CD4-positive, CD25-positive, alpha-beta regulatory T cell (primary cell): ENCODE measurements at regions not wholly inside any gene's neighbourhood (a gene's known extent, or its start where the extent isn't known, plus 50 kb on each side); places are given as distances from the start of the nearest gene placed in this dataset.

Experiments used
- ATAC-seq, 2 donors: fragments of 150-1000 bp; cut with Tn5 transposase; one replicate each; pipeline ENCODE4 v1.10.0; 2021; ENCODE audit warnings: low read depth in 2 of 2, moderate number of reproducible peaks in 2 of 2, moderate library complexity in 1 of 2
- DNase-seq, 3 donors: peaks; one replicate each; pipeline versions ENCODE4 v3.0.0 to v3.0.0-alpha.2; 2012 to 2022; ENCODE audit warnings: mixed read lengths in 1 of 3
- H3K27ac ChIP-seq: one replicate; pipeline ENCODE4 v1.7.0; 2013; ENCODE audit warnings: mild to moderate bottlenecking, low read length; ENCODE audit not compliant: insufficient read depth, poor library complexity, severe bottlenecking
- H3K27me3 ChIP-seq: one replicate; pipeline ENCODE4 v1.7.0; 2013; ENCODE audit warnings: low read length; ENCODE audit not compliant: control insufficient read depth, insufficient read depth
- H3K36me3 ChIP-seq: one replicate; pipeline ENCODE4 v1.7.0; 2013; ENCODE audit warnings: mild to moderate bottlenecking, low read length, moderate library complexity; ENCODE audit not compliant: control insufficient read depth, insufficient read depth
- H3K4me1 ChIP-seq: 2 replicates; pipeline ENCODE4 v1.7.0; 2013; ENCODE audit warnings: mild to moderate bottlenecking, low read length; ENCODE audit not compliant: insufficient read depth, control insufficient read depth, poor library complexity, severe bottlenecking
- H3K4me3 ChIP-seq: one replicate; pipeline ENCODE4 v1.7.0; 2013; ENCODE audit warnings: low read depth, mild to moderate bottlenecking, low read length, moderate library complexity
- H3K9me3 ChIP-seq, 2 experiments: 1 replicate in 1 of 2; 2 replicates in 1 of 2; pipeline ENCODE4 v1.7.0; 2013; ENCODE audit warnings: low read length in 2 of 2, mild to moderate bottlenecking in 1 of 2, moderate library complexity in 1 of 2; ENCODE audit not compliant: control insufficient read depth in 2 of 2
- H3K27ac Mint-ChIP-seq, 3 donors: one replicate each; pipeline ENCODE4 v1.8.0; 2020 to 2022; ENCODE audit warnings: mild to moderate bottlenecking in 3 of 3, mixed read lengths in 3 of 3, moderate library complexity in 2 of 3
- H3K27me3 Mint-ChIP-seq: one replicate; pipeline ENCODE4 v1.8.0; 2022; ENCODE audit warnings: mild to moderate bottlenecking, mixed read lengths
- H3K36me3 Mint-ChIP-seq: one replicate; pipeline ENCODE4 v1.8.0; 2020; ENCODE audit warnings: mixed read lengths
- H3K4me1 Mint-ChIP-seq, 4 donors: one replicate each; pipeline ENCODE4 v1.8.0; 2020 to 2022; ENCODE audit warnings: mixed read lengths in 4 of 4, mild to moderate bottlenecking in 1 of 4
- H3K4me3 Mint-ChIP-seq, 4 donors: one replicate each; pipeline ENCODE4 v1.8.0; 2020 to 2022; ENCODE audit warnings: mild to moderate bottlenecking in 4 of 4, mixed read lengths in 4 of 4, moderate library complexity in 3 of 4
- H3K9me3 Mint-ChIP-seq, 7 donors: one replicate each; pipeline ENCODE4 v1.8.0; 2020 to 2022; ENCODE audit warnings: mixed read lengths in 7 of 7, mild to moderate bottlenecking in 3 of 7, moderate library complexity in 2 of 7

GRCh38 chr14:49446801-49447200, 139.4 kb downstream of the RPS29 start:
- ATAC-seq (no peak), DNase-seq (no peak)
- Mint-ChIP-seq H3K4me1 (no peaks in the 10 kb centered on the region), H3K4me3 (no peak overlapping the region), H3K36me3 (no peaks in the 10 kb centered on the region), H3K27me3 (peaks cover 17% of the 10 kb centered on the region), H3K27ac (no peak overlapping the region), H3K9me3 (peaks cover 0 to 5% (median 0%) of the 10 kb centered on the region in 7 donors)
- Histone ChIP-seq H3K4me1 (no peaks in the 10 kb centered on the region), H3K36me3 (no peaks in the 10 kb centered on the region), H3K27ac (no peak overlapping the region), H3K4me3 (no peak overlapping the region), H3K9me3 (peaks cover 0 to 4% of the 10 kb centered on the region in 2 experiments), H3K27me3 (peaks cover 4% of the 10 kb centered on the region)

- H3K27me3 ChIP-seq, result no peaks in the 10 kb centered on the region
- no peak overlapping the region for H3K27ac Mint-ChIP-seq
- no peak for DNase-seq
- no peak overlapping the region for H3K4me3 Mint-ChIP-seq
- H3K4me1 Mint-ChIP-seq, result no peaks in the 10 kb centered on the region
- H3K36me3 ChIP-seq, result no peaks in the 10 kb centered on the region
- H3K36me3 Mint-ChIP-seq, result no peaks in the 10 kb centered on the region
- no peak overlapping the region for H3K4me3 ChIP-seq
- H3K9me3 ChIP-seq, result no peaks in the 10 kb centered on the region
- H3K27me3 Mint-ChIP-seq, result peaks cover 15% of the 10 kb centered on the region
- H3K9me3 Mint-ChIP-seq, result peaks cover 0 to 13% (median 3%) of the 10 kb centered on the region in 7 donors
- H3K4me1 ChIP-seq, result no peaks in the 10 kb centered on the region
- no peak overlapping the region for H3K27ac ChIP-seq
- ATAC-seq, result no peak
These were observed 147.9 kb downstream of the RPS29 start for GRCh38 chr14:49438256-49438770.

- Mint-ChIP-seq H3K9me3 (peaks cover 0 to 32% (median 15%) of the 10 kb centered on the region in 7 donors), H3K4me1 (no peaks in the 10 kb centered on the region), H3K27me3 (peaks cover 33% of the 10 kb centered on the region), H3K27ac (no peak overlapping the region), H3K4me3 (no peak overlapping the region), H3K36me3 (peaks cover 9% of the 10 kb centered on the region)
- H3K4me1 ChIP-seq, result no peaks in the 10 kb centered on the region
- DNase-seq (no peak), ATAC-seq (no peak)
- H3K9me3 ChIP-seq, result peaks cover 11 to 12% of the 10 kb centered on the region in 2 experiments
- no peaks in the 10 kb centered on the region for H3K27me3 ChIP-seq
- no peaks in the 10 kb centered on the region for H3K36me3 ChIP-seq
- no peak overlapping the region for H3K4me3 ChIP-seq
- no peak overlapping the region for H3K27ac ChIP-seq
These were observed 158.1 kb downstream of the RPS29 start for GRCh38 chr14:49428076-49428475.

GRCh38 chr14:49427117-49427516, 159.1 kb downstream of the RPS29 start:
- no peak for ATAC-seq
- Histone ChIP-seq H3K27me3 (no peaks in the 10 kb centered on the region), H3K4me1 (no peaks in the 10 kb centered on the region), H3K9me3 (peaks cover 6 to 8% of the 10 kb centered on the region in 2 experiments), H3K4me3 (no peak overlapping the region), H3K36me3 (no peaks in the 10 kb centered on the region), H3K27ac (no peak overlapping the region)
- Mint-ChIP-seq H3K9me3 (peaks cover under 1 to 22% (median 8%) of the 10 kb centered on the region in 7 donors), H3K36me3 (peaks cover 6% of the 10 kb centered on the region), H3K4me3 (no peak overlapping the region), H3K27ac (no peak overlapping the region), H3K27me3 (peaks cover 31% of the 10 kb centered on the region), H3K4me1 (no peaks in the 10 kb centered on the region)
- no peak for DNase-seq

GRCh38 chr14:49425921-49426320, 160.3 kb downstream of the RPS29 start:
- Mint-ChIP-seq H3K4me1 (no peaks in the 10 kb centered on the region), H3K27ac (no peak overlapping the region), H3K4me3 (no peak overlapping the region), H3K27me3 (peaks cover 19% of the 10 kb centered on the region), H3K36me3 (peaks cover 4% of the 10 kb centered on the region), H3K9me3 (peaks cover 1 to 12% (median 3%) of the 10 kb centered on the region in 7 donors)
- H3K27ac ChIP-seq, result no peak overlapping the region
- no peaks in the 10 kb centered on the region for H3K27me3 ChIP-seq
- DNase-seq (no peak), ATAC-seq (no peak)
- no peaks in the 10 kb centered on the region for H3K4me1 ChIP-seq
- peaks cover 0 to 3% of the 10 kb centered on the region in 2 experiments for H3K9me3 ChIP-seq
- no peak overlapping the region for H3K4me3 ChIP-seq
- no peaks in the 10 kb centered on the region for H3K36me3 ChIP-seq

- H3K27me3 Mint-ChIP-seq, result peaks cover 31% of the 10 kb centered on the region
These were observed 161.5 kb downstream of the RPS29 start for GRCh38 chr14:49424436-49425331.

GRCh38 chr14:49420201-49420600, 166.0 kb downstream of the RPS29 start:
- H3K27me3 ChIP-seq, result peaks cover 2% of the 10 kb centered on the region

More at GRCh38 chr14:49424436-49425331, 161.5 kb downstream of the RPS29 start:
- Mint-ChIP-seq H3K9me3 (peaks cover 0 to 4% (median 0%) of the 10 kb centered on the region in 7 donors), H3K27ac (peak overlapping the region in 1 of 3 donors; percentile 72), H3K4me1 (no peaks in the 10 kb centered on the region), H3K36me3 (no peaks in the 10 kb centered on the region), H3K4me3 (no peak overlapping the region)
- H3K4me3 ChIP-seq, result no peak overlapping the region
- H3K4me1 ChIP-seq, result no peaks in the 10 kb centered on the region
- H3K9me3 ChIP-seq, result no peaks in the 10 kb centered on the region
- no peaks in the 10 kb centered on the region for H3K36me3 ChIP-seq
- DNase-seq (no peak), ATAC-seq (no peak)
- no peak overlapping the region for H3K27ac ChIP-seq
- H3K27me3 ChIP-seq, result no peaks in the 10 kb centered on the region

More at GRCh38 chr14:49420201-49420600, 166.0 kb downstream of the RPS29 start:
- H3K4me3 Mint-ChIP-seq, result no peak overlapping the region
- Histone ChIP-seq H3K36me3 (no peaks in the 10 kb centered on the region), H3K4me1 (no peaks in the 10 kb centered on the region), H3K9me3 (no peaks in the 10 kb centered on the region), H3K27ac (no peak overlapping the region), H3K4me3 (no peak overlapping the region)
- peaks cover 0 to 1% (median 0%) of the 10 kb centered on the region in 7 donors for H3K9me3 Mint-ChIP-seq
- no peaks in the 10 kb centered on the region for H3K4me1 Mint-ChIP-seq
- peaks cover 35% of the 10 kb centered on the region for H3K27me3 Mint-ChIP-seq
- no peaks in the 10 kb centered on the region for H3K36me3 Mint-ChIP-seq
- no peak overlapping the region for H3K27ac Mint-ChIP-seq
- ATAC-seq (no peak), DNase-seq (no peak)
